T-helper 1 cell (primary cell): ENCODE measurements at regions not wholly inside any gene's neighbourhood (a gene's known extent, or its start where the extent isn't known, plus 50 kb on each side); places are given as distances from the start of the nearest gene placed in this dataset.
A peak's percentile ranks its signal among the peaks of the same experiment; 100 is the strongest.

Experiments
- DNase-seq, 5 donors: peaks; one replicate each; pipeline ENCODE4 v3.0.0-alpha.2; 2012 to 2020

DNA sequence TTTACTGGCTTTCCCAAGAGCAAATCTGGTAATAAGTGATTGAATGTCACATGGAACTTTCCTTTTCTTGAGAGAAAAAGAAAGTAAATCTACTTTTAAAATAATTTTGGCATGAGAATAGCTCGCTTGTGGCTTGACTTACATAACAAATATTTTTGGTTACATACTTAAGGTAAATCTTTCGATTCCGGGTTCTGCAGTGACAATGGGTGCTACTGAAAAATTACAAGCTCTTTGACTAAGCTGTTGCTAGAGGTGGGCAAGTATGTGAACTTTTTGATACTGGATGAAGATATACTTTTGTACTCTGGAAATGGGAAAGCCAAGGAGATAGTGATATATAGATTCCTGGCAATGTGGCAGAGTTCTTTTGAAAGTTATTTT, 51.9 kb upstream of the OTOL1 start:
- no peak for DNase-seq

GRCh38 chr3:161443921-161444693, 52.5 kb upstream of the OTOL1 start:
- no peak for DNase-seq

GRCh38 chr3:161430307-161430706, 59.0 kb upstream of the SPTSSB start:
- DNase-seq = no peak

DNA sequence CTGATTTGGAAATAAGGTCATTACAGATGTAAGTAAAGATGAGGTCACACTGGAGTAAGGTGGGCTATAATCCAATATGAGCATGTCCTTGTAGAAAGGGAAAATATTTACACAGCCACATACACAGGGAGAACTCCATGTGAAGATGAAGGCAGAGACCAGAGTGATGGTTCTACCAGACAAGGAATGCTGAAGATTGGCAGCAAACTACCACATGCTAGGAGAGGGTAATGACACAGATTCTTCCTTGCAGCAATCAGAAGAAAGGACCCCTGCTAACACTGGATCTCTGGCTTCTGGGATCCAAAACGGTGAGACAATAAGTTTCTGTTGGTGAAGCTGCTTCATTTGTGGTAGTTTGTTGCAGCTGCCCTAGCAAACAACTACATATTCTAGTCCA, 56.0 kb upstream of the SPTSSB start:
- DNase-seq = no peak

DNA sequence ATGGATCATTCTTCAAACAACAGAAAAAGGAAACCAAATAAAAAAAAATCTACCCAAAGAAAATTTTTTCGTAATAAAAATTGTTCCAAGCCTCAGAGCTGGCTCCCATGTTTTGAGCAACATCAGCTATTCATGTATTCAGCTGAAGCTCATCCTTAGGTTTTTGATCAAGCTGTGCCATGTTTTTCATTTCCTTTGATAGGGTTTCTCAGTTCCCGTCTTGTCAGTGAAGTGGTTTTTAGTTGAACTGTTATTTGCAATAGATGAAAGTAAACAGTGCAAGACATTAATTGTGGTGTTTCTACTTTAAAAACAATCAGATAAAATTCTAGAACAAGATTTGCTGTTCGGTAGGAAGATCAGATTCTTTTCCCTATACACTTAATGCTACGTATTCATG, 55.4 kb upstream of the SPTSSB start:
- no peak for DNase-seq

DNA sequence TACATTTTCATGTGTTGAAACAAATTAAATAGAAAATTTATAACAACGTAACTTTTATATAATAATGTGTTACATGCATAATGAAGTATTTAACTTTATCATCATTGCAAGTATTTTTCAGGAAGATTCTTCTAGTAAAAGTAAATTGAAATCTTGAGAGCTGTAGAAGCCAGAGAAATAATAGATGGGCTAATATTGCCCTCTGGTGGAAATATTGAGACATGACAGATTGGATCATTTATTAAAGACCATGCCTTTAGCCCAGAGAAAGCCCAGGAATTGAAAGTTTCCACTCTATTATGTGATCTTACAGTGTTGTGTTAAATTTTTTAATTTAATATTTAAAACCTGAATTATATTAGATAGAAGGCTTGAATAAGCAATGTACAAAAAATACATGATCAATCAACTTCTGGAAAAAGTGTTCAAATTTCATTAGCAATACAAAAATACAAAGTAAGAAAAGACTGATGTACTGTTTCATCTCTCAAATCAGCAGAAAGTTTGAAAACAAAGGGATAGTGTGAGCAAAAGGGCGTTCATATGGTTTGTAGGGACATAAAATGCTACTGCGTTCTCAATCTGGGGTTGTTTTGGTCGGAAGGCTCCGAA, 52.7 kb upstream of the SPTSSB start:
- peak in 1 of 5 donors; percentile 19 for DNase-seq

DNA sequence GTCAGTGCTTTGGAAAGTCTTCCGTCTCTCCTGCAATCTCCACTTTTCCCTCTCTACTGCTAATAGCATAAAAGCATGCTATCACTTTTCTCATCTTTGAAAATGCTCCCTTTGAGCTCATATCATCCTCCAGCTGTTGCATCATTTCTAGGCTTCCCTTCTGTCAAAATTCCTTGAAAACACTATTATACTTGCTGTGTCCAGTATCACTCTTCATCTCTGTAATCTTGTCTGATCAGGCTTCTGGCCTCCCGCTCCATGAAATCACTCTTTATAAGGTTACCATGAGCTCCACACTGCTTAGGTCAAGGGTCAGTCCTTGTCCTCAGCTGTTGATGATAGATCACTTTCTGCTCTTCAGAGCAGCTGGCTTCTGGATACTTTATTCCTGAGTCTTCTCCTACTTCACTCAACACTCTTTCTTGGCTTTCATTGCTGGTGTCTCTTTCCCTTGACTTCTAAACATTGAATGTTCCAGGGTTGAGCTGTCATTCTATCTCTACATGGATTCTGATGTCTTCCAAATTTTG, 50.9 kb upstream of the SPTSSB start:
- no peak for DNase-seq
